ENCODE measurements at regions not wholly inside any gene's neighbourhood (a gene's known extent, or its start where the extent isn't known, plus 50 kb on each side); places are given as distances from the start of the nearest gene placed in this dataset.

- TF ChIP-seq CTCF (IDR thresholded peaks at IDR 0.05) (no peak), POLR2A (IDR thresholded peaks at IDR 0.05) (no peak)
Measured at GRCh38 chr1:14247666-14248065, 350.8 kb upstream of the KAZN start.
